MG63 (cell line): ENCODE measurements at regions not wholly inside any gene's neighbourhood (a gene's known extent, or its start where the extent isn't known, plus 50 kb on each side); places are given as distances from the start of the nearest gene placed in this dataset.

Experiments used
- DNase-seq: peaks from one replicate; pipeline ENCODE4 v3.0.0-alpha.2; 2020
- H3K27me3 ChIP-seq: fragments of 250-450 bp; sonication (Bioruptor Pico); 2 replicates; pipeline ENCODE4 v1.5.1; 2020; ENCODE audit warnings: mild to moderate bottlenecking, moderate library complexity
- H3K36me3 ChIP-seq: fragments of 250-450 bp; sonication (Bioruptor Pico); 2 replicates; pipeline ENCODE4 v1.5.1; 2020; ENCODE audit warnings: mild to moderate bottlenecking, moderate library complexity
- H3K4me3 ChIP-seq: fragments of 250-450 bp; sonication (Bioruptor Pico); 2 replicates; pipeline ENCODE4 v1.5.1; 2020; ENCODE audit warnings: mild to moderate bottlenecking, moderate library complexity
- H3K9me3 ChIP-seq: fragments of 250-450 bp; sonication (Bioruptor Pico); 2 replicates; pipeline ENCODE4 v1.5.1; 2020; ENCODE audit warnings: mild to moderate bottlenecking, moderate library complexity

GRCh38 chr14:84527706-84528105 is 1002.2 kb upstream of the FLRT2 start:
- H3K4me3 ChIP-seq, result no peak overlapping the region
- DNase-seq, result no peak
- no peaks in the 10 kb centered on the region for H3K9me3 ChIP-seq
- no peaks in the 10 kb centered on the region for H3K27me3 ChIP-seq
- no peaks in the 10 kb centered on the region for H3K36me3 ChIP-seq

GRCh38 chr14:84532016-84532415 is 997.9 kb upstream of the FLRT2 start:
- Histone ChIP-seq H3K36me3 (no peaks in the 10 kb centered on the region), H3K4me3 (no peak overlapping the region), H3K27me3 (no peaks in the 10 kb centered on the region), H3K9me3 (no peaks in the 10 kb centered on the region)
- no peak for DNase-seq

GRCh38 chr14:84533181-84533725 is 996.7 kb upstream of the FLRT2 start:
- no peaks in the 10 kb centered on the region for H3K9me3 ChIP-seq
- no peaks in the 10 kb centered on the region for H3K36me3 ChIP-seq
- DNase-seq, result no peak
- no peak overlapping the region for H3K4me3 ChIP-seq
- H3K27me3 ChIP-seq, result no peaks in the 10 kb centered on the region

- H3K9me3 ChIP-seq, result no peaks in the 10 kb centered on the region
- DNase-seq, result no peak
- H3K4me3 ChIP-seq, result no peak overlapping the region
- no peaks in the 10 kb centered on the region for H3K27me3 ChIP-seq
- H3K36me3 ChIP-seq, result no peaks in the 10 kb centered on the region
These were observed 996.2 kb upstream of the FLRT2 start for GRCh38 chr14:84533791-84534190.

GRCh38 chr14:84535484-84535883 is 994.5 kb upstream of the FLRT2 start:
- no peaks in the 10 kb centered on the region for H3K27me3 ChIP-seq
- H3K9me3 ChIP-seq, result no peaks in the 10 kb centered on the region
- H3K36me3 ChIP-seq, result no peaks in the 10 kb centered on the region
- no peak overlapping the region for H3K4me3 ChIP-seq
- no peak for DNase-seq

GRCh38 chr14:84535976-84536375 is 994.0 kb upstream of the FLRT2 start:
- Histone ChIP-seq H3K4me3 (no peak overlapping the region), H3K9me3 (no peaks in the 10 kb centered on the region), H3K27me3 (no peaks in the 10 kb centered on the region), H3K36me3 (no peaks in the 10 kb centered on the region)
- no peak for DNase-seq

GRCh38 chr14:84541018-84541417 is 988.9 kb upstream of the FLRT2 start:
- H3K4me3 ChIP-seq, result no peak overlapping the region
- no peaks in the 10 kb centered on the region for H3K27me3 ChIP-seq
- DNase-seq, result no peak
- H3K36me3 ChIP-seq, result no peaks in the 10 kb centered on the region
- no peaks in the 10 kb centered on the region for H3K9me3 ChIP-seq

- no peaks in the 10 kb centered on the region for H3K36me3 ChIP-seq
- no peak overlapping the region for H3K4me3 ChIP-seq
- no peaks in the 10 kb centered on the region for H3K9me3 ChIP-seq
- DNase-seq, result no peak
- no peaks in the 10 kb centered on the region for H3K27me3 ChIP-seq
These were observed 986.1 kb upstream of the FLRT2 start for GRCh38 chr14:84543859-84544258.

GRCh38 chr14:84544486-84545131 is 985.3 kb upstream of the FLRT2 start:
- H3K4me3 ChIP-seq, result no peak overlapping the region
- no peaks in the 10 kb centered on the region for H3K9me3 ChIP-seq
- no peaks in the 10 kb centered on the region for H3K27me3 ChIP-seq
- no peaks in the 10 kb centered on the region for H3K36me3 ChIP-seq
- DNase-seq, result no peak

- no peak for DNase-seq
- H3K27me3 ChIP-seq, result no peaks in the 10 kb centered on the region
- no peak overlapping the region for H3K4me3 ChIP-seq
- H3K36me3 ChIP-seq, result no peaks in the 10 kb centered on the region
- no peaks in the 10 kb centered on the region for H3K9me3 ChIP-seq
These were observed 983.7 kb upstream of the FLRT2 start for GRCh38 chr14:84546236-84546635.

- Histone ChIP-seq H3K9me3 (no peaks in the 10 kb centered on the region), H3K4me3 (no peak overlapping the region), H3K36me3 (no peaks in the 10 kb centered on the region), H3K27me3 (no peaks in the 10 kb centered on the region)
- DNase-seq, result no peak
These were observed 975.8 kb upstream of the FLRT2 start for GRCh38 chr14:84554136-84554535.

GRCh38 chr14:84555493-84555892 is 974.5 kb upstream of the FLRT2 start:
- Histone ChIP-seq H3K36me3 (no peaks in the 10 kb centered on the region), H3K9me3 (no peaks in the 10 kb centered on the region), H3K27me3 (no peaks in the 10 kb centered on the region), H3K4me3 (no peak overlapping the region)
- no peak for DNase-seq

- Histone ChIP-seq H3K36me3 (no peaks in the 10 kb centered on the region), H3K9me3 (no peaks in the 10 kb centered on the region), H3K4me3 (no peak overlapping the region), H3K27me3 (no peaks in the 10 kb centered on the region)
- DNase-seq, result no peak
These were observed 963.8 kb upstream of the FLRT2 start for GRCh38 chr14:84566109-84566508.

- Histone ChIP-seq H3K36me3 (no peaks in the 10 kb centered on the region), H3K9me3 (no peaks in the 10 kb centered on the region)
These were observed 954.3 kb upstream of the FLRT2 start for GRCh38 chr14:84575681-84576080.

GRCh38 chr14:84579292-84579691 is 950.7 kb upstream of the FLRT2 start:
- no peaks in the 10 kb centered on the region for H3K27me3 ChIP-seq
- peak; percentile 32 for DNase-seq
- no peaks in the 10 kb centered on the region for H3K9me3 ChIP-seq
- no peak overlapping the region for H3K4me3 ChIP-seq
- H3K36me3 ChIP-seq, result no peaks in the 10 kb centered on the region

More at GRCh38 chr14:84575681-84576080, 954.3 kb upstream of the FLRT2 start:
- Histone ChIP-seq H3K4me3 (no peak overlapping the region), H3K27me3 (no peaks in the 10 kb centered on the region)
- no peak for DNase-seq

- no peak for DNase-seq
- Histone ChIP-seq H3K36me3 (no peaks in the 10 kb centered on the region), H3K4me3 (no peak overlapping the region), H3K27me3 (no peaks in the 10 kb centered on the region), H3K9me3 (no peaks in the 10 kb centered on the region)
These were observed 948.9 kb upstream of the FLRT2 start for GRCh38 chr14:84581041-84581440.

- H3K27me3 ChIP-seq, result no peaks in the 10 kb centered on the region
- no peak overlapping the region for H3K4me3 ChIP-seq
- no peaks in the 10 kb centered on the region for H3K9me3 ChIP-seq
- H3K36me3 ChIP-seq, result no peaks in the 10 kb centered on the region
- no peak for DNase-seq
These were observed 945.4 kb upstream of the FLRT2 start for GRCh38 chr14:84584511-84584910.

GRCh38 chr14:84591827-84592445 is 938.0 kb upstream of the FLRT2 start:
- no peak overlapping the region for H3K4me3 ChIP-seq
- no peaks in the 10 kb centered on the region for H3K36me3 ChIP-seq
- peak; percentile 48 for DNase-seq
- H3K27me3 ChIP-seq, result no peaks in the 10 kb centered on the region
- no peaks in the 10 kb centered on the region for H3K9me3 ChIP-seq
